ENCODE measurements at regions not wholly inside any gene's neighbourhood (a gene's known extent, or its start where the extent isn't known, plus 50 kb on each side); places are given as distances from the start of the nearest gene placed in this dataset.

- TF ChIP-seq RFX5 (IDR thresholded peaks at IDR 0.05; ENCODE audit: low read depth, low read length) (no peak), CEBPB (IDR thresholded peaks at IDR 0.05; ENCODE audit: low read depth, low read length) (peak; percentile 92), CHD1 (IDR thresholded peaks at IDR 0.05; ENCODE audit: low read depth, low read length) (no peak), RCOR1 (IDR thresholded peaks at IDR 0.05; ENCODE audit: insufficient replicate concordance, low read length) (no peak), MAFK (IDR thresholded peaks at IDR 0.05; ENCODE audit: low read depth, low read length) (no peak), FOS (IDR thresholded peaks at IDR 0.05; ENCODE audit: low read depth, low read length) (peak; percentile 67; the same call in 1 of the 2 replicates)
- H3K23ac ChIP-seq (ENCODE audit: low read depth, low read length): no peak overlapping the region
- in situ Hi-C loops (cut with MboI; ENCODE audit: low sequenced_read_pairs) (no loop called here), dilution Hi-C loops (cut with HindIII; ENCODE audit: low sequenced_read_pairs, unreplicated experiment) (no loop called here), intact Hi-C loops (cut with micrococcal nuclease) (no loop called here)
- H3K4ac ChIP-seq (ENCODE audit: low read depth, low read length): no peak overlapping the region
- H4K91ac ChIP-seq (ENCODE audit: insufficient read depth, low read depth, low read length): no peak overlapping the region
- H4K5ac ChIP-seq (ENCODE audit: low read depth, low read length): no peak overlapping the region
- no peak overlapping the region for H2AK5ac ChIP-seq (ENCODE audit: low read depth, low read length)
- H3K27ac ChIP-seq (ENCODE audit: insufficient read depth, low read length): peak overlapping the region; percentile 19; the same call in 1 of the 2 replicates
- H2AK9ac ChIP-seq (replicated peaks; ENCODE audit: low read depth, low read length, poor library complexity): no peak overlapping the region
- H3K9ac ChIP-seq (ENCODE audit: low read depth, low read length): no peak overlapping the region
- no peak overlapping the region for H2AFZ ChIP-seq (replicated peaks; ENCODE audit: low read length, poor library complexity)
- H2BK15ac ChIP-seq (ENCODE audit: low read depth, low read length): no peak overlapping the region
- H3K4me3 ChIP-seq (ENCODE audit: insufficient read depth, low read depth, low read length): no peak overlapping the region
- no peak overlapping the region for H2BK5ac ChIP-seq (ENCODE audit: low read depth, low read length, poor library complexity, severe bottlenecking)
- no CpG with 5 or more reads among the region's 3 CpGs for WGBS, 2 experiments (ENCODE audit: extremely low coverage in 2 of 2, insufficient read length in 1 of 2)
- no peak overlapping the region for H3K18ac ChIP-seq (ENCODE audit: low read depth, low read length)
- no peaks in the 10 kb centered on the region for H3K9me1 ChIP-seq (ENCODE audit: insufficient read depth, low read length)
- no peaks in the 10 kb centered on the region for H3K36me3 ChIP-seq (ENCODE audit: control insufficient read depth, insufficient read depth, low read length)
- H3K9me3 ChIP-seq (ENCODE audit: control insufficient read depth, insufficient read depth, low read length): no peaks in the 10 kb centered on the region
- H3K27me3 ChIP-seq (ENCODE audit: control insufficient read depth, insufficient read depth, low read length): peaks cover 5% of the 10 kb centered on the region
- H2BK120ac ChIP-seq (ENCODE audit: low read depth, low read length): no peak overlapping the region
- no peak overlapping the region for H2BK20ac ChIP-seq (ENCODE audit: low read depth, low read length)
- POLR2A ChIA-PET (ENCODE audit: unreplicated experiment): no interaction called here
- H3K14ac ChIP-seq (replicated peaks; ENCODE audit: low read depth, low read length): no peak overlapping the region
- DNase-seq (peak; percentile 58), ATAC-seq (ENCODE audit: low read depth) (peak; percentile 86)
- no peak overlapping the region for H4K8ac ChIP-seq (ENCODE audit: low read depth in 2 of 2, low read length in 2 of 2)
- no peak overlapping the region for H3K4me2 ChIP-seq (ENCODE audit: low read depth, low read length)
- BruUV-seq (replicated peaks): no TSS peak
- no peaks in the 10 kb centered on the region for H4K20me1 ChIP-seq (ENCODE audit: insufficient read depth, low read length)
- CTCF ChIA-PET: no interaction called here
- H3K4me1 ChIP-seq (ENCODE audit: control insufficient read depth, insufficient read depth, low read length): no peaks in the 10 kb centered on the region
- H3K79me1 ChIP-seq (ENCODE audit: low read depth in 1 of 2, low read length in 2 of 2): no peaks in the 10 kb centered on the region
- no peak overlapping the region for H3K56ac ChIP-seq (ENCODE audit: extremely low read depth, insufficient read depth, low read length)
Measured at GRCh38 chr12:9273276-9273675, 65.1 kb upstream of the PZP start.
